Activated T-cell treated with anti-CD3 and anti-CD28 coated beads, Interleukin-2, amount 50 U/mL, for 48 hours (primary cell): ENCODE measurements at regions not wholly inside any gene's neighbourhood (a gene's known extent, or its start where the extent isn't known, plus 50 kb on each side); places are given as distances from the start of the nearest gene placed in this dataset.

Experiments used
- DNase-seq, 2 experiments: peaks; one replicate each; pipeline ENCODE4 v3.0.0-alpha.2; 2020

GRCh38 chr12:90301095-90301494, 592.5 kb upstream of the ATP2B1 start:
- no peak for DNase-seq

- no peak for DNase-seq
Observed at GRCh38 chr12:90299666-90300065, 591.0 kb upstream of the ATP2B1 start.

- no peak for DNase-seq
Observed at GRCh38 chr12:90299121-90299520, 590.5 kb upstream of the ATP2B1 start.

GRCh38 chr12:90298289-90298948, 589.8 kb upstream of the ATP2B1 start:
- DNase-seq = no peak

- no peak for DNase-seq
Observed at GRCh38 chr12:90295858-90296257, 587.2 kb upstream of the ATP2B1 start.

DNA sequence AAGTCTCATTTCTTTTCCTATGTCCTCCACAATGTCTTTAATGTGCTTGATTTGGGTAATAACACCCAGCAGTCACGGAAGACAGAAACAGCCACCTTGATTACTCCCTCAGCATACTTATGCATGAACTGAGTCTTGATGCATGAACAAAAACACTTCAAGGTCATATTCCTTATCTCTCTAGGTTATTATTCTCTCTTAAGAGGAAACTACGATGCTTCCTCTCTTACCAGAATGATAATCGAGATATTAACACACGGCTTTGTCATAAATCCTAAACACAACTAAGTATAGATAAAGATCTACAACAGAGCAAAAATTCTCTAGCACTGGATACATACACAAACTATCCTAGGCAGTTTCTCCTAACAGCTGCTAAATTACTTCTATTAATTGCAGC, 583.5 kb upstream of the ATP2B1 start:
- no peak for DNase-seq

DNA sequence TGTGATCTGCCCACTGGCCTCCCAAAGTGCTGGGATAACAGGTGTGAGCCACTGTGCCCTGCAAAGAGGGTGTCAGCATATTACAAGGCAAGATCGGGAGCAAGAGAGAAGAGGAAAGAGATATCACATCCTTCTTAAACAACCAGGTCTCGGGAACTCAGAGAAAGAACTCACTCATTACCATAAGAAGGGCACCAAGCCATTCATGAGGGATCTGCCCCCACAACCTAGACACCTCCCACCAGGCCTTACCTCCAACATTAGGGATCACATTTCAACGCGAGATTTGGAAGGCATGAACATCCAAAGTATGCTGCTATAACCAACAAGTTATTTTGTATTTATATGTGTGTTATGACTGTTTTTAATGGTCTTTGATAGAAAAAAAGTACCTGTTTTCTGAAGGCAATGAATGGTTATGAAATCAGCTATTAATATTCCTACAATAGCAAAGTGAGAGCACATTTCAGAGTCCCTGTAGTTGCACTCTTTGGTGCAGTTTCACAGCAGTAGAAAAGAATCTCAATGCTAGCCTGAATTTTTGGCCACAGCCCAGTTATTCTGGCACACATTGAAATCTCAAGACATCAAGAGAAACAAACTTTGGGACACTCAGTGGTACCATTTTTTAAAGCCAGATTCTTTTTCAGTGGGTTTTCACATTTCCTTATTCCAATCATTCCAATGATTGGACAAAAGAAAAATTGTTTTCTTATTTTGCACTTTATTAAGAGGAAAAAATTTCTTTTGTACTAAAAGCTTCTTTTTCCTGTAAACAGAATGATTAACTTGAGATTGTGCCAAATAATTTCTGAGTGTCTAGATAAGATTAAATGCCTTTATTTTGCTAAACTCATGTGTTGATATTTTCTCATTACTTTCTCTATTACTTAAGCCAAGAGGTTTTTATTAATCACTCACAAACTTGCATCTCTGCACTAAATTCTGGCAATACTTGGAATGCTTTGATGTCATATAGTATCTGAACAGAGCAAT, 582.6 kb upstream of the ATP2B1 start:
- DNase-seq = no peak

GRCh38 chr12:90287585-90287984, 578.9 kb upstream of the ATP2B1 start:
- no peak for DNase-seq

DNA sequence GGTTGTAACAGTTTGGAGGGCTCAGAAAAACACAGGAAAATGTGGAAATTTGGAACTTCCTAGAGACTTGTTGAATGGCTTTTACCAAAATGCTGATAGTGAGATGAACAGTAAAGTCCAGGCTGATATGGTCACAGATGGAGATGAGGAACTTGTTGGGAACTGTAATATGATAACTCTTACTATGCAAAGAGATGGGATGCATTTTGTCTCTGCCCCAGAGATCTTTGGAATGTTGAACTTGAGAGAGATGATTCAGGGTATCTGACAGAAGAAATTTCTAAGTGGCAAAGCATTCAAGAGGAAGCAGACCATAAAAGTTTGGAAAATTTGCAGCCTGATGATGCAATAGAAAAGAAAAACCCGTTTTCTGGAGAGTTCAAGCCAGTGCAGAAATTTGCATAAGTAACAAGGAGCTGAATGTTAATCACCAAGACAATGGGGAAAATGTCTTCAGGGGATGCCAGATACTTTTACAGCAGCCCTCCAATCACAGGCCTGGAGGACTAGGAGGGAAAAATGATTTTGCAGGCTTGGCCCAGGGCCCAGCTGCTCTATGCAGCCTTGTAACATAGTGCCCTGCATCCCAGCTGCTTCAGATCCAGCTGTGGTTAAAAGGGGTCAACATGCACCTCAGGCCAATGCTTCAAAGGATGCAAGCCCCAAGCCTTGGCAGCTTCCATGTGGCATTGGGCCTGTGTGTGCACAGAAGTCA, 572.7 kb upstream of the ATP2B1 start:
- peak in 1 of 2 experiments; percentile 16 for DNase-seq

DNA sequence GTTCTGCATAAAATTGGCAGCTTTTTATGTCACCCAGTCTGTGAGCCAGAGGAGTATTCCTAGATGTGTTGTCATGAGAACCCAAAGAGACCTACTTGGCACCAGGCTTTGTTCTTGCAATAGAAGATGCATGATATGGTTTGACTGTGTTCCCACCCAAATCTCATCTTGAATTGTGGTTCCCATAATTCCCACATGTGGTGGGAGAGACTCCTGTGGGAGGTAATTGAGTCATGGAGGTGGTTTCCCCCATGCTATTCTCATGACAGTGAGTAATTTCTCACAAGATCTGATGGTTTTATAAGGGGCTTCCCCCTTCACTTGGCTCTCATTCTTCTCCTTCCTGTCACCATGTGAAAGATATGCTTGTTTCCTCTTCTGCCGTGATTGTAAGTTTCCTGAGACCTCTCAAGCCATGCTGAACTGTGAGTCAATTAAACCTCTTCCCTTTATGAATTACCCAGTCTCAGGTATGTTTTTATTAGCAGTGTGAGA, 572.0 kb upstream of the ATP2B1 start:
- DNase-seq = peak; percentile 32 to 50

- no peak for DNase-seq
Observed at GRCh38 chr12:90280033-90280432, 571.4 kb upstream of the ATP2B1 start.

- DNase-seq = no peak
Observed at GRCh38 chr12:90275088-90275487, 566.5 kb upstream of the ATP2B1 start.

- no peak for DNase-seq
Observed at GRCh38 chr12:90274407-90274806, 565.8 kb upstream of the ATP2B1 start.

DNA sequence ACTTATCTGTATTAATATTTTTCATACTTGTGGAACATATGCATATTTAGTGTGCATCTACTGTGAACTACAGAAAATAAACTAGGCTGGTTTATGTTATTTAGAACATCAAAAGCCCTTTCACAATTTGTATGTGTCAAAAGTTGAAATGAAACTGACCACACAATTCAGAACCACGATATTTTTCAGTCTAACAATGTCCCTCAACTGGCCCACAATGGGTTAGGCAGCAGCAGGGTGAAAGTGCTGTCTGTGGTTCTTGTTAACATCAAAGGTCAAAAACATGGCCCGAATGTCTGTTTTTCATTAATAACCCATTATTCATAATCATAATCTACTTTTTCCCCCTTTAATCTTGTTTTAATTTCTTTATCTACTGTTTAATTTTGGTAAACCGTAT, 559.9 kb upstream of the ATP2B1 start:
- DNase-seq = no peak

- DNase-seq = no peak
Observed at GRCh38 chr12:90262251-90262650, 553.6 kb upstream of the ATP2B1 start.

DNA sequence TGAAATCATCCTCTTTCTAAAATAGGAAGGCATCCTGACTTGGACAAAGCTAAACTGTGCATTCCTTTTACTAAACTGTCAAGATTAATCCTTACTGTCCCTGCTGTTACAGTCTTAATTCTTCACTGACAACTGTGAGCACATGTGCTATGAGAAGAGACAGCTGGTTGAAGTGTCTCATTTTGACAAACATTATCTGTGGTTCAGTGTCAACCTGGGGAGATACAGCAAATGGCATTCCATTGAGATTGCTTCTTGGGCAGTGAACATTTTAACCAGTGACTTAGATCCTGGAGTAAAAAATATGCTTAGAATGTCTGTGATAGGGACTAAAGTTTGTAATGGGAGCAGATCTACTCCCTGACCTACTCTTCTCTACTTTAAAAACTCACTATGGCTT, 552.6 kb upstream of the ATP2B1 start:
- DNase-seq = no peak

DNA sequence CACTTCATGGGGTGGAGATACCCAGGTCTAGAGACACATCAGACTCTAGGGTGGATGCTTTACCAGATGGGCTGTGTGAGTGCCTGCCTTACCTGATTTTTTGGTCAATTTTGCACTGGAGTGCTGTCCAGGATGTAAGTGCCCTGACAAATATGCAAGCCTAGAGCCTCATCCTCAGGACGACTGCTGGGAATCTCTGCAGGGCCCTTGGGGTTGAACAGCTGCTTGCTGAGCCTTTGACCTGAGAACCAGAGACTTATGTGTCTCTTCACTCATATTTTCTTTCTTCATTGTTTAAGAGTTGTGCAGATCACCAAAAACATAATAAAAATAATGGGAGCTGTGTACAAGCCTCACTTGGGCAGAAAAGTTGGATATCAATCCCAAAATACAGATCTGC, 551.5 kb upstream of the ATP2B1 start:
- DNase-seq = no peak

- DNase-seq = no peak
Observed at GRCh38 chr12:90257927-90258624, 549.4 kb upstream of the ATP2B1 start.

DNA sequence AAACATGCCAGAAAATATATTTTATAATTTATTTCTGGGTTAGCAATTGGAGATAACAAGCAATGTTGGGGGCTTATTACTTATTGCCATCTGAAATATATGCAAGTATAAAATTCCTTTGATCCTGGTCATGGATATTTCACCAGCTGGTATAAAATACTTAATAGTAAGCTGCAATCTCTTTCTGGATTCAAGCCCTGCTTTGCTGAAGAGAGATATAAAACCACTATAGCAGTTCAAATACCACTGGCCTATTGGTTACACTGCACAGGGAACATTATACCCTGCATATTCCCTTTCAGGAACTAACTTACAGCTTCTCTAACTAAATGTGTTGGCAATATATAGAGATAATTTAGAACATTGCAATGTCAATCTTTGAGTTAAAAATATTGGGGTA, 546.2 kb upstream of the ATP2B1 start:
- no peak for DNase-seq

DNA sequence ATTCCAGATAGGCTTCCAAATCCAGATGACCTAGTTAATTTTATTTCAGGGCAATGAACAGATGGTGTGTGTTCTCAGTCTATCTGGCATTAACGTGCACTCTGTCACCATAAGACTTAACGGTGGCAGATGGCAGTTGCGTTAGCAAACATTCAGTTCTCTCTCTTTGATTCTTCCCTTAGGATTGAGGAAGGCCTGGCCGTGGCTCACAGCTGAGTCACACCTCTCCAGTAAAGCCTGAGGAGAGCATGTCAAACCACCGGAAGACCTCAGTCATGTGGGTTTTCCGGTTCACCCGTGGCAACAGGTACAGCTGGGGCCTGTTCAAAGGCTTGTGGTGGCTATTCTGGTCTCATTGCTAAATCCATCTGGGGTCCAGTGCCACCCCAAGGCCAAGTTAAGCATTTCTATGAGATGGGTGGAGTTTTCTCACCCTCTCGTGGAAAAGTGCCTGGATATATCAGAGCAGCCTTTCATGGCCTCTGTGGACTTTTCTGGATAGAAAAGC, 545.1 kb upstream of the ATP2B1 start:
- peak; percentile 49 to 57 for DNase-seq

GRCh38 chr12:90253136-90253535, 544.5 kb upstream of the ATP2B1 start:
- no peak for DNase-seq

- no peak for DNase-seq
Observed at GRCh38 chr12:90250766-90251165, 542.1 kb upstream of the ATP2B1 start.
